GM23338 (cell line): ENCODE measurements at regions not wholly inside any gene's neighbourhood (a gene's known extent, or its start where the extent isn't known, plus 50 kb on each side); places are given as distances from the start of the nearest gene placed in this dataset.
A peak's percentile ranks its signal among the peaks of the same experiment; 100 is the strongest.

Source experiments
- ATAC-seq: fragments of 200-7000 bp; cut with Tn5 transposase; 3 replicates; pipeline ENCODE4 v1.9.1; 2020
- DNase-seq: peaks from one replicate; pipeline ENCODE4 v3.0.0-alpha.2; 2015; ENCODE audit warnings: low spot score
- H2AFZ ChIP-seq: fragments of 200-600 bp; sonication (generic); 2 replicates; pipeline ENCODE4 v1.8.0; 2016; ENCODE audit warnings: antibody characterized with exemption, mild to moderate bottlenecking, moderate library complexity
- H3F3A ChIP-seq: fragments of 200-600 bp; sonication (generic); replicated peaks from 2 replicates; pipeline ENCODE4 v1.8.0; 2017; ENCODE audit warnings: antibody characterized with exemption, mixed run types, low read depth
- H3K27ac ChIP-seq: fragments of 200-600 bp; sonication (generic); 2 replicates; pipeline ENCODE4 v1.6.1; 2016; ENCODE audit warnings: low read depth
- H3K27me3 ChIP-seq: fragments of 200-600 bp; sonication (generic); 2 replicates; pipeline ENCODE4 v1.8.0; 2016; ENCODE audit warnings: mild to moderate bottlenecking, mixed run types, moderate library complexity; ENCODE audit not compliant: insufficient read depth
- H3K36me3 ChIP-seq: fragments of 200-600 bp; sonication (generic); 2 replicates; pipeline ENCODE4 v1.8.0; 2016; ENCODE audit warnings: mild to moderate bottlenecking; ENCODE audit not compliant: insufficient read depth
- H3K4me1 ChIP-seq: fragments of 200-600 bp; sonication (generic); 2 replicates; pipeline ENCODE4 v1.8.0; 2016; ENCODE audit warnings: mild to moderate bottlenecking, moderate library complexity; ENCODE audit not compliant: insufficient read depth
- H3K4me2 ChIP-seq: fragments of 200-600 bp; sonication (generic); 2 replicates; pipeline ENCODE4 v1.7.1; 2017; ENCODE audit warnings: mixed run types
- H3K4me3 ChIP-seq: fragments of 200-600 bp; sonication (generic); 2 replicates; pipeline ENCODE4 v1.6.1; 2016; ENCODE audit warnings: mixed run types
- H3K79me2 ChIP-seq: fragments of 200-600 bp; sonication (generic); replicated peaks from 2 replicates; pipeline ENCODE4 v1.8.0; 2017; ENCODE audit warnings: mild to moderate bottlenecking; ENCODE audit not compliant: insufficient read depth
- H3K9me2 ChIP-seq: fragments of 200-600 bp; sonication (generic); 2 replicates; pipeline ENCODE4 v1.8.0; 2017; ENCODE audit not compliant: insufficient read depth
- H4K20me1 ChIP-seq: fragments of 200-600 bp; sonication (generic); replicated peaks from 2 replicates; pipeline ENCODE4 v1.8.0; 2017; ENCODE audit warnings: mild to moderate bottlenecking; ENCODE audit not compliant: insufficient read depth
- H3K27ac Mint-ChIP-seq: 2 replicates; pipeline ENCODE4 v1.8.0; 2020; ENCODE audit warnings: inconsistent platforms, mild to moderate bottlenecking, moderate library complexity, mixed read lengths
- H3K27me3 Mint-ChIP-seq: 3 replicates; pipeline ENCODE4 v1.8.0; 2022; ENCODE audit warnings: low read depth, mild to moderate bottlenecking, moderate library complexity, mixed read lengths, inconsistent platforms; ENCODE audit not compliant: insufficient read depth, poor library complexity
- H3K36me3 Mint-ChIP-seq: 3 replicates; pipeline ENCODE4 v1.8.0; 2021; ENCODE audit warnings: low read depth, mild to moderate bottlenecking, inconsistent platforms, moderate library complexity, mixed read lengths
- H3K4me1 Mint-ChIP-seq: 3 replicates; pipeline ENCODE4 v1.8.0; 2020; ENCODE audit warnings: mild to moderate bottlenecking, inconsistent platforms, mixed read lengths
- H3K4me3 Mint-ChIP-seq: 3 replicates; pipeline ENCODE4 v1.8.0; 2021; ENCODE audit warnings: moderate library complexity, mild to moderate bottlenecking, inconsistent platforms, mixed read lengths
- H3K9me3 Mint-ChIP-seq: 3 replicates; pipeline ENCODE4 v1.8.0; 2020; ENCODE audit warnings: moderate library complexity, mild to moderate bottlenecking, inconsistent platforms, mixed read lengths
- CREB1 ChIP-seq: fragments of 250-450 bp; sonication (Bioruptor Pico); IDR thresholded peaks from 2 replicates; pipeline ENCODE4 v1.5.0; 2020; ENCODE audit warnings: low read depth, mild to moderate bottlenecking, moderate library complexity
- EZH2 ChIP-seq: fragments of 200-600 bp; sonication (generic); IDR thresholded peaks from one replicate; pipeline ENCODE4 v1.8.0; 2017; ENCODE audit warnings: antibody characterized with exemption, mild to moderate bottlenecking, low read depth; ENCODE audit not compliant: unreplicated experiment
- JUNB ChIP-seq: IDR thresholded peaks from one replicate; pipeline ENCODE4 v1.6.1; 2016; ENCODE audit warnings: antibody characterized with exemption; ENCODE audit not compliant: unreplicated experiment
- POLR2AphosphoS5 ChIP-seq: IDR thresholded peaks from 2 replicates; pipeline ENCODE4 v1.6.1; 2016; ENCODE audit warnings: antibody characterized with exemption, low read depth
- STAT1 ChIP-seq: IDR thresholded peaks from one replicate; pipeline ENCODE4 v1.6.1; 2016; ENCODE audit warnings: antibody characterized with exemption; ENCODE audit not compliant: unreplicated experiment
- ZNF114 ChIP-seq: fragments of 250-450 bp; sonication (Bioruptor Pico); IDR thresholded peaks from 2 replicates; pipeline ENCODE4 v1.5.0; 2020; ENCODE audit warnings: mild to moderate bottlenecking, moderate library complexity
- ZNF462 ChIP-seq: fragments of 250-450 bp; sonication (Bioruptor Pico); IDR thresholded peaks from 2 replicates; pipeline ENCODE4 v1.5.0; 2020; ENCODE audit warnings: mild to moderate bottlenecking, moderate library complexity
- TF ChIP-seq, protein P1 (sequence below): IDR thresholded peaks from one replicate; pipeline ENCODE4 v1.6.1; 2018; ENCODE audit warnings: antibody characterized with exemption; ENCODE audit not compliant: unreplicated experiment
- TF ChIP-seq, protein P2 (sequence below): IDR thresholded peaks from 2 replicates; pipeline ENCODE4 v1.6.1; 2016; ENCODE audit warnings: antibody characterized with exemption

DNA sequence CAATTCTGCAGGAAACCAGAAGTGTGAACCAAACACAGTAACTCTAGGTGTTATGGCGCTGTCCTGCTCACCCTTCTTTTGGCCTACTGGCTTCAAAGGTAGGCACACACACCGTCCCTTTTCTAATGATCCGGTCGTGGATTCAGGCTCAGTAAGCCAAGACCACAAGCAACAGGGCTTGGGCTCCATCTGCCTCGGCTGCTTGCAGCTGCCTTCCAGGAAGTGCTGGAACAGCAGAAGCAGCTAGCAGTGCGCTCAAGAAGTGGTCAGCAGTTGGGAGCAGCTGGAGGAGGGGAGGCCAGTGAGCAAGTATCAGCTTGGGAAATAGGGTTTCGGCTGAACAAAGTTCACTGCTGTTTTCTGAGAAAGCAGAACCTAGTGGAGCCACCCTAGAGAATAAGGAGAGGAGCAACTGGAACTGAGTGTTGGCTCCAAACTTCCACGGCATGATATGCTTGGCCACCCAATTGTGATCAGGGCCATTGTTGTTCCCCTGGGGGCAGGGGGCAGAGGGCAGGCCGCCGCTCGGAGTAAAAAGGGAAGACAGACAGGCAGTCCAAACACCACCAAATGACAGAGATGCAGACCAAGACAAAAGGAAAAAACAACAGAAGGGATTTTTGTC is 173.4 kb downstream of the TOMM20 start:
- no peaks in the 10 kb centered on the region for H3K36me3 Mint-ChIP-seq
- peaks cover 38% of the 10 kb centered on the region for H3K4me1 Mint-ChIP-seq
- peak overlapping the region; percentile 37; the same call in 1 of the 2 replicates for H3K27ac Mint-ChIP-seq
- H3K27me3 Mint-ChIP-seq, result peaks cover 7% of the 10 kb centered on the region
- Histone ChIP-seq H3K4me3 (no peak overlapping the region), H3K4me2 (no peak overlapping the region), H3K9me2 (no peaks in the 10 kb centered on the region), H3K36me3 (no peaks in the 10 kb centered on the region), H4K20me1 (no peaks in the 10 kb centered on the region), H2AFZ (peak overlapping the region; percentile 96), H3K27ac (no peak overlapping the region), H3K79me2 (no peaks in the 10 kb centered on the region), H3K4me1 (peaks cover 32% of the 10 kb centered on the region), H3F3A (peaks cover 16% of the 10 kb centered on the region; the same call in 1 of the 2 replicates), H3K27me3 (no peaks in the 10 kb centered on the region)
- DNase-seq (no peak), ATAC-seq (no peak)
- H3K9me3 Mint-ChIP-seq, result no peaks in the 10 kb centered on the region; the same call in 1 of the 3 replicates
- TF ChIP-seq EZH2 (no peak), JUNB (no peak), CREB1 (CRISPR knock-in tag) (no peak), ZNF114 (no peak)
- TF ChIP-seq, protein P1, sequence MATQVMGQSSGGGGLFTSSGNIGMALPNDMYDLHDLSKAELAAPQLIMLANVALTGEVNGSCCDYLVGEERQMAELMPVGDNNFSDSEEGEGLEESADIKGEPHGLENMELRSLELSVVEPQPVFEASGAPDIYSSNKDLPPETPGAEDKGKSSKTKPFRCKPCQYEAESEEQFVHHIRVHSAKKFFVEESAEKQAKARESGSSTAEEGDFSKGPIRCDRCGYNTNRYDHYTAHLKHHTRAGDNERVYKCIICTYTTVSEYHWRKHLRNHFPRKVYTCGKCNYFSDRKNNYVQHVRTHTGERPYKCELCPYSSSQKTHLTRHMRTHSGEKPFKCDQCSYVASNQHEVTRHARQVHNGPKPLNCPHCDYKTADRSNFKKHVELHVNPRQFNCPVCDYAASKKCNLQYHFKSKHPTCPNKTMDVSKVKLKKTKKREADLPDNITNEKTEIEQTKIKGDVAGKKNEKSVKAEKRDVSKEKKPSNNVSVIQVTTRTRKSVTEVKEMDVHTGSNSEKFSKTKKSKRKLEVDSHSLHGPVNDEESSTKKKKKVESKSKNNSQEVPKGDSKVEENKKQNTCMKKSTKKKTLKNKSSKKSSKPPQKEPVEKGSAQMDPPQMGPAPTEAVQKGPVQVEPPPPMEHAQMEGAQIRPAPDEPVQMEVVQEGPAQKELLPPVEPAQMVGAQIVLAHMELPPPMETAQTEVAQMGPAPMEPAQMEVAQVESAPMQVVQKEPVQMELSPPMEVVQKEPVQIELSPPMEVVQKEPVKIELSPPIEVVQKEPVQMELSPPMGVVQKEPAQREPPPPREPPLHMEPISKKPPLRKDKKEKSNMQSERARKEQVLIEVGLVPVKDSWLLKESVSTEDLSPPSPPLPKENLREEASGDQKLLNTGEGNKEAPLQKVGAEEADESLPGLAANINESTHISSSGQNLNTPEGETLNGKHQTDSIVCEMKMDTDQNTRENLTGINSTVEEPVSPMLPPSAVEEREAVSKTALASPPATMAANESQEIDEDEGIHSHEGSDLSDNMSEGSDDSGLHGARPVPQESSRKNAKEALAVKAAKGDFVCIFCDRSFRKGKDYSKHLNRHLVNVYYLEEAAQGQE, result no peak
- TF ChIP-seq, protein P2, sequence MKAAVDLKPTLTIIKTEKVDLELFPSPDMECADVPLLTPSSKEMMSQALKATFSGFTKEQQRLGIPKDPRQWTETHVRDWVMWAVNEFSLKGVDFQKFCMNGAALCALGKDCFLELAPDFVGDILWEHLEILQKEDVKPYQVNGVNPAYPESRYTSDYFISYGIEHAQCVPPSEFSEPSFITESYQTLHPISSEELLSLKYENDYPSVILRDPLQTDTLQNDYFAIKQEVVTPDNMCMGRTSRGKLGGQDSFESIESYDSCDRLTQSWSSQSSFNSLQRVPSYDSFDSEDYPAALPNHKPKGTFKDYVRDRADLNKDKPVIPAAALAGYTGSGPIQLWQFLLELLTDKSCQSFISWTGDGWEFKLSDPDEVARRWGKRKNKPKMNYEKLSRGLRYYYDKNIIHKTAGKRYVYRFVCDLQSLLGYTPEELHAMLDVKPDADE, result no peak
- H3K4me3 Mint-ChIP-seq, result no peak overlapping the region

GRCh38 chr1:234954613-234955012 is 174.0 kb downstream of the TOMM20 start:
- ATAC-seq, result no peak
- H3K27ac Mint-ChIP-seq, result no peak overlapping the region
- H3K4me1 Mint-ChIP-seq, result peaks cover 37% of the 10 kb centered on the region

More at GRCh38 chr1:234954613-234955012, 174.0 kb downstream of the TOMM20 start:
- Histone ChIP-seq H3K4me3 (no peak overlapping the region), H3K4me2 (no peak overlapping the region), H4K20me1 (no peaks in the 10 kb centered on the region), H3K36me3 (0 out of 2 replicates have a peak, but pooled peaks cover 3% of the 10 kb centered on the region), H3K27me3 (no peaks in the 10 kb centered on the region), H3K9me2 (no peaks in the 10 kb centered on the region), H3K79me2 (no peaks in the 10 kb centered on the region), H3K4me1 (peaks cover 32% of the 10 kb centered on the region), H3F3A (peaks cover 15% of the 10 kb centered on the region; the same call in 1 of the 2 replicates), H3K27ac (no peak overlapping the region), H2AFZ (peak overlapping the region; percentile 96)
- peaks cover 1% of the 10 kb centered on the region; the same call in 1 of the 3 replicates for H3K36me3 Mint-ChIP-seq
- no peak overlapping the region for H3K4me3 Mint-ChIP-seq
- H3K27me3 Mint-ChIP-seq, result peaks cover 7% of the 10 kb centered on the region
- H3K9me3 Mint-ChIP-seq, result peaks cover 3% of the 10 kb centered on the region
- DNase-seq, result no peak
- no peak for TF ChIP-seq ZNF114
- TF ChIP-seq, protein P2, result no peak
- TF ChIP-seq JUNB, result no peak
- TF ChIP-seq STAT1, result no peak
- TF ChIP-seq ZNF462 (CRISPR knock-in tag), result no peak
- TF ChIP-seq POLR2AphosphoS5, result no peak
